Skeletal muscle satellite cell (primary cell): ENCODE measurements at regions not wholly inside any gene's neighbourhood (a gene's known extent, or its start where the extent isn't known, plus 50 kb on each side); places are given as distances from the start of the nearest gene placed in this dataset.

ENCODE experiments used
- H3K27me3 ChIP-seq: 2 replicates; pipeline ENCODE4 v1.7.0; 2013; ENCODE audit warnings: low read length; ENCODE audit not compliant: control insufficient read depth, insufficient read depth
- H3K36me3 ChIP-seq: 2 replicates; pipeline ENCODE4 v1.7.0; 2013; ENCODE audit warnings: mild to moderate bottlenecking, control low read depth, low read length; ENCODE audit not compliant: insufficient read depth
- H3K4me1 ChIP-seq: 2 replicates; pipeline ENCODE4 v1.7.0; 2013; ENCODE audit warnings: low read length; ENCODE audit not compliant: control insufficient read depth, insufficient read depth
- H3K4me2 ChIP-seq: 2 replicates; pipeline ENCODE4 v1.7.0; 2013; ENCODE audit warnings: mild to moderate bottlenecking, low read length
- H3K4me3 ChIP-seq: 2 replicates; pipeline ENCODE4 v1.7.0; 2013; ENCODE audit warnings: low read length
- H3K9ac ChIP-seq: 2 replicates; pipeline ENCODE4 v1.7.0; 2013; ENCODE audit warnings: mild to moderate bottlenecking, low read depth, low read length, moderate library complexity
- H3K9me3 ChIP-seq: replicated peaks from 2 replicates; pipeline ENCODE4 v1.7.0; 2013; ENCODE audit warnings: mild to moderate bottlenecking, control low read depth, low read length

DNA sequence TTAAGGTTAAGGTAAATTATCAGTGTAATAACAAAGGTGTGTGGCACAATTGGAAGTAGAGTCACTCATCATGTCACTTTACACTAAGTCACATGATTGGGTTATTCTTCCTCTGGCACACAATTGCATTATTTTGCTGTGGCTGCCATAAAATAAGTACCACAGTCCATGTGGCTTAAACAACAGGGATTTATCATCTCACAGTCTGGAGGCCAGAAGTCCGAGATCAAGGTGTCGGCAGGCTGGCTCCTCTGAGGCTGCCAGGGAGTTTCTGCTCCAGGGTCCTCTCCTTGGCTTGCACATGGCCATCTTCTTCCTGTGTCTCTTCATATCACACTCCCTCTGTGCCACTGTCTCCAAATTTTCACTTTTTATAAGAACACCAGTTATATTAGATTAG lies 421.2 kb downstream of the CMPK2 start:
- Histone ChIP-seq H3K9ac (no peak overlapping the region), H3K4me3 (no peak overlapping the region), H3K4me2 (no peak overlapping the region), H3K36me3 (no peaks in the 10 kb centered on the region), H3K4me1 (no peaks in the 10 kb centered on the region), H3K9me3 (no peaks in the 10 kb centered on the region), H3K27me3 (no peaks in the 10 kb centered on the region)

DNA sequence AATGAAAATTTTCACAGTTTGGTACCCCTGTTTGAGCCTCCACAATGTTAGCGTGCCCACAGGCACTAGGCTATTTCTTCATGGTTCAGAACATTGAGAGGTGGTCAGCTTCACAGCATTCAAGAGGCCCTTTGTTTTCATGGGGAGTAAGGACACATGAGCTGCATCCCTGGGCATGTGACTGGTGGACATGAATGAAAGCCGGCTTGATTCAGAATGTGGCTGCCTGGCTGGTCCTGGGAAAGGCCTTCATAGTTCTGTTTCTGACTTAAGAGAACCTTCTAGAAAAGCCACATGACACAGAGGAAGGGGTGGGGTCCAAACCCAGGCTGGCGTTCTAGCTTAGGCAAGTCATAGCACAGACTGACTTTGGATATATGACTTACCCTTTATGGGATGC lies 420.6 kb downstream of the CMPK2 start:
- Histone ChIP-seq H3K9ac (no peak overlapping the region), H3K27me3 (no peaks in the 10 kb centered on the region), H3K4me2 (no peak overlapping the region), H3K9me3 (no peaks in the 10 kb centered on the region), H3K36me3 (no peaks in the 10 kb centered on the region), H3K4me1 (no peaks in the 10 kb centered on the region), H3K4me3 (no peak overlapping the region)

DNA sequence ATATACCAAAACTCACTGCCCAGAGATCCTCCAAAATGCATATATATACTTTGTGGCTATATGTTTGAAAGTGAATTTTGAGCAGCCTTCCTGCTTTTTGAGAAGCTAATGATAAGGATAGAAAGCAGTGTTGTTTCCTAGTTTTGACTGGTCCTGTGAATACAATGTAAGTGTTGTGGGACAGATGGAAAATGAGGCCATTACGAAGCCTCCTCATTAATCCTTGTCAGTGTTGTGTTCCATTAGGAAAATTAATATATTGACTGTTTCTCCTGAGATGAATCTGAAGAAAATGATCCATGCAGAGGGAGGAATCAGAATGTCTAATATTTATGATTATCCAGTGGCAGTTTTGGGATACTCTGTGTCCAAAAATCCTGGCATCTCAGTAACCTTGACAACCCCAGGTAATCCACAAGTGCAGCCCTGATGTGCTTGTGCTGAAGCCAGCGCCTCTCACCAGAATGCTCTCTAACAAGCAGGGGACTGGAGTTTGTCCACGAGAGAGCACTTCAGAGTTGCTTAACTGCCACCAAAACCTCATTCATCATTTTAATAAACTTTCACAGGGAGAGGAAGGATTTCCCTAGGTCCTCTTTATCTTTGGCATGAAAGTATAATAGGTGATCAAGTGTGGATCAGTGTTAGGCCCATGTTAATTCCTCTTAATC lies 418.6 kb downstream of the CMPK2 start:
- H3K27me3 ChIP-seq, result no peaks in the 10 kb centered on the region
- H3K4me2 ChIP-seq, result no peak overlapping the region
- H3K4me1 ChIP-seq, result no peaks in the 10 kb centered on the region
- no peak overlapping the region for H3K4me3 ChIP-seq
- H3K36me3 ChIP-seq, result no peaks in the 10 kb centered on the region
- H3K9ac ChIP-seq, result no peak overlapping the region
- no peaks in the 10 kb centered on the region for H3K9me3 ChIP-seq

DNA sequence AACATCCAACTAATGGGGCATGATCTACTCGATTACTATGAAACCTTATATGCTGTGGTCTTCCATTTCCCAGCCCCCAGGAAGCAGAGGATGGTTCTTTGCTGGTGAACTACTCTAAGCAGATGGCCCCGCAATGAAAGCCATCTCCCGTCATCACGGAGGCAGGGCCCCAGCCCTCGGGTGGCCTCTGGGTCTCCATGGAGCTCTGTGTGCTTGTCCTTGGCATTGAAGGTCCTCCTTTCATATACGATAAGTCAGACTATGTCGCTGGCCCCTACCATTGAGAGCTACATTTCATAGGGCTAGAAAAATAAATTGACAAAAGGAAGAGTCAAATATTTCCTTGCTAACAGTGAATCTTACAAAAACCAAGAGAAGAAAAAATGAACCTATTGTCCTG lies 416.8 kb downstream of the CMPK2 start:
- H3K4me3 ChIP-seq, result no peak overlapping the region
- no peak overlapping the region for H3K9ac ChIP-seq
- H3K9me3 ChIP-seq, result no peaks in the 10 kb centered on the region
- H3K36me3 ChIP-seq, result no peaks in the 10 kb centered on the region
- no peak overlapping the region for H3K4me2 ChIP-seq
- H3K4me1 ChIP-seq, result no peaks in the 10 kb centered on the region
- no peaks in the 10 kb centered on the region for H3K27me3 ChIP-seq

DNA sequence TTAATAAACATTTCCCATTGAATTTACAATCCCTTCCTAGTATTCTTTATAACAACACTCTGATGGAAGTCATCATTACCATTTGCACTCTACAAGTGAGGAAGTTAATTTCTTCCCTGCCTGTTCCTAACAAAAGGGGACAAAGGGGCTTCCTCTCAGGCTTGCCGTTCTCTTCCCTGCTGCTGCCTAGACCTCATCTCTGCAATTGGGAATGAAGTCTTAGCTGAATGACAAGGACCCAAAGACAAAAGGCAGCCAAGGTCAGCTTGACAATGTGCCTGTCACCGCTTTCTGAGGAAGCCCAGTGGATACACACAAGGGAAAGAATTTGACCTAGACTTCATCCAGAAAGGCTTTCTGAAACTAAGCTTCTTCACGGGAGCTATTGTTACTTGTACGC lies 416.4 kb downstream of the CMPK2 start:
- H3K9me3 ChIP-seq, result no peaks in the 10 kb centered on the region
- no peaks in the 10 kb centered on the region for H3K27me3 ChIP-seq
- H3K4me3 ChIP-seq, result no peak overlapping the region
- no peaks in the 10 kb centered on the region for H3K36me3 ChIP-seq
- H3K4me1 ChIP-seq, result no peaks in the 10 kb centered on the region
- H3K4me2 ChIP-seq, result no peak overlapping the region
- H3K9ac ChIP-seq, result no peak overlapping the region

DNA sequence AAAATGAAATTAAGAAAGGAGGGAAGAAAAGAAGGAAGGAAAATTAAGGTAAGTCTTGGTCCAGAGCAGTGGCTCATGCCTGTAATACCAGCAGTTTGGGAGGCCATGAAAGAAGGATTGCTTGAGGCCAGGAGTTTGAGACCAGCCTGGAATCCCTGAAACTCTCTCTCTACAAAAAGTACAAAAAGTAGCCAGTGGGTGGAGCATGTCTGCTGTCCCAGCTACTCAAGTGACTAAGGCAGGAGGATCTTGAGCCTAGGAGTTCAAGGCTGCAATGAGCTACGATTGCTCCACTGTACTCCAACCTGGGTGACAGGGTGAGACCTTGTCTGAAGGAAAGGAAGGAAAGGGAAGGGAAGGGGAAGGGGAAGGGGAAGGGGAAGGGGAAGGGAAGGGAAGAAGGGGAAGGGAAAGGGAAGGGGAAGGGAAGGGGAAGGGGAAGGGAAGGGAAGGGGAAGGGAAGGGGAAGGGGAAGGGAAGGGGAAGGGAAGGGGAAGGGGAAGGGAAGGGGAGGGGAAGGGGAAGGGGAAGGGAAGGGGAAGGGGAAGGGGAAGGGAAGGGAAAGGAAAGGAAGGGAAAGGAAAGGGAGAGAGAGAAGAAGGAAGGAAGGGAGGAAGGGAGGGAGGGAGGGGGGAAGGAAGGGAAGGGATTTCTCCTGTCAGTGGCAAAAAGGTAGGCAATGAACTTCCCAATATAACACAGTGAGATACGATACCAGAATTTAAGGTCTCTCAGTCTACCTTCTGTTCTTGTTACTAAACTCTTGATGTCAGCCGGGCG lies 412.8 kb downstream of the CMPK2 start:
- H3K4me3 ChIP-seq, result no peak overlapping the region
- no peak overlapping the region for H3K4me2 ChIP-seq
- no peaks in the 10 kb centered on the region for H3K9me3 ChIP-seq
- no peaks in the 10 kb centered on the region for H3K27me3 ChIP-seq
- no peaks in the 10 kb centered on the region for H3K4me1 ChIP-seq
- H3K36me3 ChIP-seq, result no peaks in the 10 kb centered on the region
- no peak overlapping the region for H3K9ac ChIP-seq

DNA sequence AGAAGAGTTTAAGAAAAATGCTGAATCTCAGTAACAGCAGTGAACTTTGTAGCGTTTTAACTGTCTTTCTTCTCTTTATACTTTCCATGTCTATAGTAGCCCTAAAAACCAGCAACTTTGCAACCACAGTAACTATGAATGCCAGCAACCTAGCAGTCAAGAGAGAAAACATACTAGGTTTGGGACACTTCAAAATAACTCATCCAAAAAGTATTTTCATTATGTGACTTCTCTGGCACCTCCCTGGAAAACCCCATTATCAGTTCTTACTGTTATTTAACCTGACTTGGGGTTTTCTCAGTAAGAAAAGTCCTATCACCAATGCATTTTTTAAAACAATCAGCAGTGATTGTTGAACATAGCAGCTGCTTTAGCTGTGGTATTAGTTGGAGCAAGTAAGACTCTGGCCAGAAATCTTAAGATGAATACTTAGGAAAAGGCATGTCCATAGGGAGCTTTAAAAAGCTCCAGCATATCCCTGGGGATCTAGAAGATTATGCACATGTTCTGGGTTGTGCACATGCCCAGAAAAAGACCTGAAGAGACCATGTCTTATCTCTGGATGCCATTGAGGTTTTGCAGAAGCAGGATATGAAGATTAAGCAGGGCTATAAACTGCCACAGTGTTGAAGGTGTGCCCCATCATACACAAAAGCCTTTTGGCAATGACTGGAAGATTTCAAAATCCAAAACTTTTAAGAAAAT lies 411.3 kb downstream of the CMPK2 start:
- no peaks in the 10 kb centered on the region for H3K4me1 ChIP-seq
- H3K9ac ChIP-seq, result no peak overlapping the region
- no peaks in the 10 kb centered on the region for H3K9me3 ChIP-seq
- H3K4me2 ChIP-seq, result no peak overlapping the region
- H3K36me3 ChIP-seq, result no peaks in the 10 kb centered on the region
- H3K4me3 ChIP-seq, result no peak overlapping the region
- H3K27me3 ChIP-seq, result no peaks in the 10 kb centered on the region

DNA sequence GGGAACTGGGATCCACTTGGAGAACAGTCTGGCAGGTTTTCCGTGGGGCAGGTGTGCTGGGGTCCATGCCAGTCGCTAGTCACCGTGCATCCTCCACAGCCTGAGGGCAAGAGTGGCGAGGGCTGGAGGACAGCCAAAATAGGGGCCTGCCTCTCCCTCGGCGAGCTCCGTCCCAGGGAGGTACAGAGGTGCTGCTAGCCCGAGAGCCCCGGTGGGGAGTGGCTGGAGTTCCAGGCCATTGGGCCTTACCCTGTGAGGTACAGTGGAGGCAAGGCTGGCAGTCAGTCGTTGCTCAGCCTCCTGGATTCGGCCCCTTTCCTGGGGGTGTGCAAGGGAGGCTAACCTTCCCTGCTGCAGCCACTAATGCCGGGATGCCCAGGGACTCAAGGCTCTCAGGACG lies 406.6 kb downstream of the CMPK2 start:
- Histone ChIP-seq H3K4me2 (no peak overlapping the region), H3K9me3 (no peaks in the 10 kb centered on the region), H3K36me3 (no peaks in the 10 kb centered on the region), H3K9ac (no peak overlapping the region), H3K27me3 (no peaks in the 10 kb centered on the region), H3K4me3 (no peak overlapping the region), H3K4me1 (no peaks in the 10 kb centered on the region)

DNA sequence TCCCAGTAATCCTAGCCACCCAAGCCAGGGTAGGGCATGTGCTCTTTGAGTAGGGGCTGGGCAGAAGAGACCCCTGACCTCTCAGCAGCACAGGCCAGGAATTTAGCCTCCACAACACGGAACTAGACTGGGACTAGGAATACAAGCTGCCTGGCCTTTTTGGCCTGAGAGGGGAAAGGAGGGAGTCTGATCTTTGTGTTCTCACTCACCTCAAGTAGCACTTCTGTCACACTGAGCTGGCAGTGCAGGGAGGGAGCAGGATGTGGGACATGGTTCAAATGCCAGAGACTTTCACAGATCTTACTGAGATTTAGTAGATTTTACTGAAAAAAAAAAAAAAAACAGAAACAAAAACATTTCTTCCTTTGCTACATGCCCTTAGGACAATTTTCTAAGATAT lies 395.2 kb downstream of the CMPK2 start:
- no peak overlapping the region for H3K9ac ChIP-seq
- H3K9me3 ChIP-seq, result no peaks in the 10 kb centered on the region
- no peak overlapping the region for H3K4me2 ChIP-seq
- H3K36me3 ChIP-seq, result no peaks in the 10 kb centered on the region
- H3K27me3 ChIP-seq, result no peaks in the 10 kb centered on the region
- H3K4me3 ChIP-seq, result no peak overlapping the region
- H3K4me1 ChIP-seq, result no peaks in the 10 kb centered on the region

DNA sequence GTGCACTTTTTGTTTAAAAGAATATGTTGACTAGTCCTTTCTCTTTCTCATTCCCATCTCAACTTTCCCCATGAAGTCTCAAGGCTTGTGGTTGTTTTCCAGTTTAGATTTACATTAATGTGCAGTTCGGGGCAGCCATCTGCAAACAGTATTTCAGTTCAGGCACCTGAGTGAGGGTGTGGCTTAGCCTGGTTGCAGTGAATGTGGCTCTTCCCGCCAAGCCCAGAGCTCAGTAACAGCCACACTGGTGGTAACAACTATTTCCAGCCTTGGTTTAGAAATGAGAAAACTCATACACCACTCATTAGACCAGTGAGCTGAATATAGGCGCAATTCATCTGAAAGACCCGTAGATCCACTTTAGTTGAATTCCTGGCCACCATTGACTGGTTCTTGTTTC lies 394.3 kb downstream of the CMPK2 start:
- Histone ChIP-seq H3K4me1 (no peaks in the 10 kb centered on the region), H3K9me3 (no peaks in the 10 kb centered on the region), H3K27me3 (no peaks in the 10 kb centered on the region), H3K9ac (no peak overlapping the region), H3K36me3 (no peaks in the 10 kb centered on the region), H3K4me2 (no peak overlapping the region), H3K4me3 (no peak overlapping the region)

DNA sequence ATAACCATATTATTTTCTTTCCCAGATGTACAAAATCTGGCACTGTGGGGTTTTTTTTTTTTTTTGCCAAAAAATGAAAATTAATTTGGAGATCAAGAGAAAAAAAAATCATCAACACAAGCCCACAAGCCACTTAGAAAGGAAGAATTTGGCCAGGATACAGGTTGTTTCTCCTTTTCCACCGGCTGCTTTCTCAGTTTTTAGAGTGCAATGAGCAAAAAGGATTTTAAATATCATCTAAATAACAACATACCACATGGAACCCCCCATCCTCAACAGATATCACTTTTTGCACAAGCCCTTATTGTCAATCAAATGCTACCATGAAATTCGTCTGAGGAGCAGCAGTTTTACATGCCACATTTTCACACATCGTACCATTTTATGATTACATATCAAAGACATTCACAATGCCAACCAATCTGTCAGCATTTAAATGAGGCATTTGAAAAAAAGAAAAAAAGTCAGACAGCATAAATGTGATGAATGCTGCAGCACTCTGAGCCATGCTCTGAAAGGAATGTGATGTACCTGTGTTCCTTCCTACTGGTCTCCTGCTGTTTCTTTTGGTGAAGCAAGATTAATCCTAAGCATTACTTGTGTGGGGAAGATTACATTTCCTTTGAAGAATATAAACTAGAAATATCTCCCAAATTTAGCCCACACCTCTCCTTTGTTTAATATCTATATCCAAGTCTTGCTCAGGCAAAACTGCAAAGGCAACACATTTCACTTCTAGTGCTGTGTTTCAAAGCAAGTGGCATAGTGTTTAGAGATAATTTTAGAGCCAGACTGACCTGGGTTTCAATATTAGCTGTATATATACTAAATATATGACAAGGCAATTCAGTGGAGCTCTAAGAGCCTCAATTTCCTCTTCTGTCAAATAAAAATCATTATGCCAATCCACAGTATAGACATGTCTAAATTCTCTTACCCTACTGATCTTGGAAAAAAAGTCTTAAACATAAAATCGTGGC lies 391.3 kb downstream of the CMPK2 start:
- Histone ChIP-seq H3K4me2 (no peak overlapping the region), H3K4me1 (no peaks in the 10 kb centered on the region), H3K9me3 (no peaks in the 10 kb centered on the region)

More for the DNA sequence above, 391.3 kb downstream of the CMPK2 start:
- H3K4me3 ChIP-seq, result no peak overlapping the region
- H3K36me3 ChIP-seq, result no peaks in the 10 kb centered on the region
- H3K27me3 ChIP-seq, result no peaks in the 10 kb centered on the region
- no peak overlapping the region for H3K9ac ChIP-seq
